Ovary (tissue), 7 donors: ENCODE measurements at regions not wholly inside any gene's neighbourhood (a gene's known extent, or its start where the extent isn't known, plus 50 kb on each side); places are given as distances from the start of the nearest gene placed in this dataset.

Experiments
- DNase-seq, 5 donors: peaks; one replicate each; pipeline ENCODE4 v3.0.0-alpha.2; 2019 to 2020
- H3K27ac ChIP-seq, 2 donors: fragments of 200-600 bp; one replicate each; pipeline versions ENCODE4 v1.5.1 to v1.8.0; 2019 to 2022
- H3K27me3 ChIP-seq: fragments of 200-600 bp; one replicate; pipeline ENCODE4 v1.8.0; 2022
- H3K36me3 ChIP-seq: fragments of 200-600 bp; sonication (generic); one replicate; pipeline ENCODE4 v1.5.1; 2019
- H3K4me1 ChIP-seq: one replicate; pipeline ENCODE4 v1.8.1; 2013; ENCODE audit warnings: mild to moderate bottlenecking, moderate library complexity; ENCODE audit not compliant: insufficient read depth
- H3K4me3 ChIP-seq: fragments of 200-600 bp; sonication (generic); one replicate; pipeline ENCODE4 v1.5.1; 2017
- H3K9me3 ChIP-seq, 2 donors: fragments of 200-600 bp in 1 of 2; sonication (generic) in 1 of 2; one replicate each; pipeline versions ENCODE4 v1.5.1 to v1.8.1; 2013 to 2019; ENCODE audit warnings: mild to moderate bottlenecking in 1 of 2, moderate library complexity in 1 of 2
- EP300 ChIP-seq: sonication (generic); formaldehyde crosslinking; IDR thresholded peaks from one replicate; pipeline ENCODE4 v1.6.1; 2017; ENCODE audit warnings: antibody characterized with exemption
- POLR2A ChIP-seq: fragments of 450-650 bp; IDR thresholded peaks from one replicate; pipeline ENCODE4 v1.6.1; 2017; ENCODE audit warnings: antibody characterized with exemption, mild to moderate bottlenecking, moderate library complexity
- WGBS, 3 donors: extraction: QIAGEN DNeasy Blood & Tissue Kit in 1 of 3; methylation state at CpG; one replicate each; pipeline versions ENCODE4 v1.1.5 to v1.1.7; 2013 to 2017; 5-methylcytosine and 5-hydroxymethylcytosine counted together
- intact Hi-C, 4 donors: fragments of 100-400 bp; cut with DNase I; formaldehyde crosslinking; loops; one replicate each; pipeline versions ENCODE4 v1.11.0 to v1.15.1; 2022 to 2023
- TF ChIP-seq, protein P1 (sequence below), 3 donors: fragments of 450-650 bp in 2 of 3; fragments of 200-600 bp in 1 of 3; IDR thresholded peaks; one replicate each; pipeline versions ENCODE4 v1.5.1 to v1.8.0; 2016 to 2022; ENCODE audit warnings: antibody characterized with exemption in 3 of 3, mild to moderate bottlenecking in 1 of 3
- donor health status: DM: no; HTN: no; CAD: no; lungs with moderate emphysema.
- donor health status: DM: no; HTN: no; CAD: no.
- donor health status: Bipolar disorder and iron deficiency.
- donor health status: DM: no; HTN: no; CAD: no.
- donor health status: DM: yes; HTN: yes; CAD: no.

DNA sequence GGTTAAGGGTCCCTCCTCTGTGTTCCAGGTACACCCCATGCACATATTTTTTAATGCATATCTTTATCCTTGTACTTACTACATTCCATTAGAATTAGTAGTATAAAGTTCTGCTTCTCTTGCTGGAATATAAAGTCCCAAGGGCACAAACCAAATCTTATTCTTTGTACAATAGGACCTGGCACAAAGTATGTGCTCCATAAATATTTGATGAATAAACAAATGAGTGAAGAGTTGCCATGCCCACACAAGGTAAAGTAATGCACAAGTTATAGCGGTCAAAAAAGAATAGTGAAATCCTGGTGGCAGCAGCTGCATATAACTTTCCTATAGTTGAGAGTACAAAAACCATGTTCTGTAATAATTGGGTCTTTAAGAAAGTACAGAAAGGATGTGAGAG, 82.1 kb upstream of the BMP4 start:
- Histone ChIP-seq H3K27ac (no peak overlapping the region), H3K4me1 (no peaks in the 10 kb centered on the region), H3K36me3 (no peaks in the 10 kb centered on the region), H3K27me3 (no peaks in the 10 kb centered on the region), H3K9me3 (no peaks in the 10 kb centered on the region), H3K4me3 (no peak overlapping the region)
- intact Hi-C loops, result no loop called here
- no peak for DNase-seq
- TF ChIP-seq EP300 (no peak), POLR2A (no peak)
- TF ChIP-seq, protein P1, sequence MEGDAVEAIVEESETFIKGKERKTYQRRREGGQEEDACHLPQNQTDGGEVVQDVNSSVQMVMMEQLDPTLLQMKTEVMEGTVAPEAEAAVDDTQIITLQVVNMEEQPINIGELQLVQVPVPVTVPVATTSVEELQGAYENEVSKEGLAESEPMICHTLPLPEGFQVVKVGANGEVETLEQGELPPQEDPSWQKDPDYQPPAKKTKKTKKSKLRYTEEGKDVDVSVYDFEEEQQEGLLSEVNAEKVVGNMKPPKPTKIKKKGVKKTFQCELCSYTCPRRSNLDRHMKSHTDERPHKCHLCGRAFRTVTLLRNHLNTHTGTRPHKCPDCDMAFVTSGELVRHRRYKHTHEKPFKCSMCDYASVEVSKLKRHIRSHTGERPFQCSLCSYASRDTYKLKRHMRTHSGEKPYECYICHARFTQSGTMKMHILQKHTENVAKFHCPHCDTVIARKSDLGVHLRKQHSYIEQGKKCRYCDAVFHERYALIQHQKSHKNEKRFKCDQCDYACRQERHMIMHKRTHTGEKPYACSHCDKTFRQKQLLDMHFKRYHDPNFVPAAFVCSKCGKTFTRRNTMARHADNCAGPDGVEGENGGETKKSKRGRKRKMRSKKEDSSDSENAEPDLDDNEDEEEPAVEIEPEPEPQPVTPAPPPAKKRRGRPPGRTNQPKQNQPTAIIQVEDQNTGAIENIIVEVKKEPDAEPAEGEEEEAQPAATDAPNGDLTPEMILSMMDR (IDR thresholded peaks at IDR 0.05), result no peak
- WGBS, 3 donors, result 96 to 98% (median 97%) methylated on average over 1 of the region's 1 CpG

DNA sequence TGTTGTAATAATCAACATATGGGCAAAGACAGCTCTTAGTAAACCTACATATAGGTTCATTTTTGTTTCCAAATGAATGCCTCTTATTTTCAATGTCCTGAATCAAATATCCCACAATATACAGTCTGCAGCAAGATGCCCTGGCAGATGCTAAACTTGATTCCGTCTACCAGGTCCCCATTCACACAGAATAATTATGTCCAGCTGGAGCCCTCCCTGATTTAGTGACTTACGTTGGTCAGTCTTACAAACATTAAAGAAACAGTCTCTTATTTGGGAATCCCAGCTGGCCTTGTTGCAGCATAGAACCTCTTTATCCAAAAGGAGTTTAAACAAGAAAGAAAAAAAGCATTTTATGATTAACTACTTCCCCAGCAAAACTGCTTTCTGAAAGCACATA, 82.7 kb upstream of the BMP4 start:
- TF ChIP-seq, protein P1 (IDR thresholded peaks at IDR 0.05), result no peak
- WGBS, 3 donors, result 25 to 54% (median 39%) methylated on average over 2 of the region's 2 CpGs

DNA sequence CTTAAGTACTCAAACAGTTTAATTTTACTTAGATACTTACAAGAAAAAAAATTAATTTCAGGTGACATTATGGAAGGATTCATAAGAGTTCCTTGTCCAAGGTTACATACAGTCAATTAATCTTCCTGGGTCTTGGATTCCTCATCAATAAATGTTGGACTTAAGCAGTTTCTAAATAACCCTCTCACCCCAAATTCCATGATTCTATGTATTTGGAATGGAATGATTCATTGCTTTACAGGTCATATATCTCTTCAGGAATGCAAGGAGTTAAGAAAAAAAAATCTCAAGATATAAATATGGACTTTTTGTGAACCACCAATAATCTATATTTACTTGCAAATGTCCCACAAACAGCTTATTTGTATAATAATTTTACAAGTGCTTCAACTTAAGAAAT, 84.2 kb upstream of the BMP4 start:
- H3K4me3 ChIP-seq, result no peak overlapping the region
- no peaks in the 10 kb centered on the region for H3K27me3 ChIP-seq
- no peaks in the 10 kb centered on the region for H3K4me1 ChIP-seq
- TF ChIP-seq, protein P1 (IDR thresholded peaks at IDR 0.05), result no peak
- TF ChIP-seq POLR2A, result no peak
- TF ChIP-seq EP300, result no peak
- H3K9me3 ChIP-seq, result no peaks in the 10 kb centered on the region
- DNase-seq, result no peak
- H3K27ac ChIP-seq, result no peak overlapping the region
- no peaks in the 10 kb centered on the region for H3K36me3 ChIP-seq
- intact Hi-C loops, result no loop called here

More for the DNA sequence above, 82.7 kb upstream of the BMP4 start:
- Histone ChIP-seq H3K9me3 (no peaks in the 10 kb centered on the region), H3K4me3 (no peak overlapping the region), H3K36me3 (no peaks in the 10 kb centered on the region), H3K4me1 (no peaks in the 10 kb centered on the region), H3K27me3 (no peaks in the 10 kb centered on the region), H3K27ac (no peak overlapping the region)
- intact Hi-C loops, result no loop called here
- DNase-seq, result no peak

DNA sequence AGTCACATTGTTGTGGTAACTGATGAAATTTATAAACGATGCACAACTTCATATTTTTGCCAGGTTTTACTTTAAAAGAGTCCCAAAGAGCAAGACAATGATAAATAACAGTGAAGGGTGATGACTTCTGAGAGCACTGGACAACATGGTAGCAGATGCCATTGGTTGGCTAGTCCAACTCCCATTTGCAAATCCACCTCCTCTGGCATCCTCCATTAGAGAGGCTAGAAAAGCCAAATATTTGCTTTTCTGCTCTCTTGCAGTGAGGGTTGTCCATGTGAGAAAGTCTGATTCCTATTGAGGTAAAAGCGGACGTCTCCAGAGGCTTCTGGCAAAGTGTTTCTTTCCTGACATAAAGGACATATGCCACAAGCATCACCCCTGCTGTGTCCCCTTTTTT, 89.6 kb upstream of the BMP4 start:
- Histone ChIP-seq H3K4me3 (no peak overlapping the region), H3K27me3 (no peaks in the 10 kb centered on the region), H3K27ac (no peak overlapping the region), H3K36me3 (no peaks in the 10 kb centered on the region), H3K9me3 (no peaks in the 10 kb centered on the region), H3K4me1 (no peaks in the 10 kb centered on the region)
- no peak for TF ChIP-seq EP300
- no peak for TF ChIP-seq POLR2A
- TF ChIP-seq, protein P1 (IDR thresholded peaks at IDR 0.05), result no peak
- DNase-seq, result no peak
- intact Hi-C loops, result no loop called here
- 49 to 76% (median 64%) methylated on average over 3 of the region's 3 CpGs for WGBS, 3 donors
